ENCODE measurements at regions not wholly inside any gene's neighbourhood (a gene's known extent, or its start where the extent isn't known, plus 50 kb on each side); places are given as distances from the start of the nearest gene placed in this dataset.

- peak; percentile 37 for DNase-seq
Measured at GRCh38 chr7:441684-442421, 77.8 kb downstream of the PDGFA start.

GRCh38 chr7:442457-442856 is 77.2 kb downstream of the PDGFA start:
- DNase-seq, result no peak

GRCh38 chr7:443279-443833 is 76.3 kb downstream of the PDGFA start:
- no peak for DNase-seq

GRCh38 chr7:444606-445005 is 75.0 kb downstream of the PDGFA start:
- DNase-seq, result peak; percentile 40

- no peak for DNase-seq
Measured at GRCh38 chr7:445020-445419, 74.6 kb downstream of the PDGFA start.

DNA sequence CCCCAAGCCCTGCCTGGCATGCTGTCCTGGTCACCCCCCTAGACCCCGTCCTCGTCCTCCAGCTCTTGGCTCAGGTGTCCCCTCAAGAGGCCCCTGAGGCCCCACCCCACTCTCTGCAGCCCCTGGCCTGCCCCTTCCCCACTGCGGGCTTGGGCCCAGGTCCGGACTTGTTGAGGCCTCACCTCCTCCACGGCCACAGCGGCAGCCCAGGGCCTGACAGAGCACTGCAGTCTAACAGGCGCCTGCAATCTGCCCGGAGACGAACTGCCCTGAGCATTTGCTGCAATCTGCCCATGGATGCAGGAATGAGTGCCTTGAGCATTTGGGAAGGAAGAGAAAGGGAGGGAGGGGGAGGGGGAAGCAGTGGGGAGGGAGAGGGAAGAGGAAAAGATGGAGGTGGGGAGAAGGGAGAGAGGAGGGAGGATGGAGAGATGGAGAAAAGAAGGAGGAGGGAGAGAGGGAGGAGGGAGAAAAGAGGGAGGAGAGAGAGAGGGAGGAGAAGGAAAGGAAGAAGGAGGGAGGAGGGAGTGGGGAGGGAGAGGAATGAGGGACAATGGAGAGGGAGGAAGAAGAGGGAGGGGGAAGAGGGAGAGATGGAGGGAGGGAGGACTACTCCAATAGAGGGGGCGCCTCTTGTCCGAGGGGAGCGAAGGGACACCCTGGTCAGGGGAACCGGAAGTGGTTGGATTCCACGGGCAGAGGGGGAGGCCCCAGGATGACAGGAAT is 73.9 kb downstream of the PDGFA start:
- no peak for DNase-seq

GRCh38 chr7:446289-446935 is 73.2 kb downstream of the PDGFA start:
- DNase-seq, result no peak
